ENCODE measurements at regions not wholly inside any gene's neighbourhood (a gene's known extent, or its start where the extent isn't known, plus 50 kb on each side); places are given as distances from the start of the nearest gene placed in this dataset.

GRCh38 chr21:25107708-25108107 lies 499.6 kb downstream of the MRPL39 start:
- no peak for TF ChIP-seq POLR2A (IDR thresholded peaks at IDR 0.05)
- TF ChIP-seq, protein P1, sequence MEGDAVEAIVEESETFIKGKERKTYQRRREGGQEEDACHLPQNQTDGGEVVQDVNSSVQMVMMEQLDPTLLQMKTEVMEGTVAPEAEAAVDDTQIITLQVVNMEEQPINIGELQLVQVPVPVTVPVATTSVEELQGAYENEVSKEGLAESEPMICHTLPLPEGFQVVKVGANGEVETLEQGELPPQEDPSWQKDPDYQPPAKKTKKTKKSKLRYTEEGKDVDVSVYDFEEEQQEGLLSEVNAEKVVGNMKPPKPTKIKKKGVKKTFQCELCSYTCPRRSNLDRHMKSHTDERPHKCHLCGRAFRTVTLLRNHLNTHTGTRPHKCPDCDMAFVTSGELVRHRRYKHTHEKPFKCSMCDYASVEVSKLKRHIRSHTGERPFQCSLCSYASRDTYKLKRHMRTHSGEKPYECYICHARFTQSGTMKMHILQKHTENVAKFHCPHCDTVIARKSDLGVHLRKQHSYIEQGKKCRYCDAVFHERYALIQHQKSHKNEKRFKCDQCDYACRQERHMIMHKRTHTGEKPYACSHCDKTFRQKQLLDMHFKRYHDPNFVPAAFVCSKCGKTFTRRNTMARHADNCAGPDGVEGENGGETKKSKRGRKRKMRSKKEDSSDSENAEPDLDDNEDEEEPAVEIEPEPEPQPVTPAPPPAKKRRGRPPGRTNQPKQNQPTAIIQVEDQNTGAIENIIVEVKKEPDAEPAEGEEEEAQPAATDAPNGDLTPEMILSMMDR (IDR thresholded peaks at IDR 0.05): no peak

Data from lower leg skin (tissue), 3 donors.